ENCODE measurements at regions not wholly inside any gene's neighbourhood (a gene's known extent, or its start where the extent isn't known, plus 50 kb on each side); places are given as distances from the start of the nearest gene placed in this dataset.

- DNase-seq (ENCODE audit: low read depth): no peak
- no peak for TF ChIP-seq CTCF (IDR thresholded peaks at IDR 0.05; ENCODE audit: insufficient read depth, low read depth, low read length, missing control alignments)
- H3K4me3 ChIP-seq (ENCODE audit: low read length): no peak overlapping the region
Measured at GRCh38 chr5:114634517-114634916, 272.6 kb downstream of the KCNN2 start.

- H3K4me3 ChIP-seq (ENCODE audit: low read length): no peak overlapping the region
- DNase-seq (ENCODE audit: low read depth): no peak
- no peak for TF ChIP-seq CTCF (IDR thresholded peaks at IDR 0.05; ENCODE audit: insufficient read depth, low read depth, low read length, missing control alignments)
Measured at GRCh38 chr5:114612406-114612805, 250.5 kb downstream of the KCNN2 start.

GRCh38 chr5:114581136-114581535, 219.3 kb downstream of the KCNN2 start:
- TF ChIP-seq CTCF (IDR thresholded peaks at IDR 0.05; ENCODE audit: insufficient read depth, low read depth, low read length, missing control alignments): no peak
- DNase-seq (ENCODE audit: low read depth): no peak
- H3K4me3 ChIP-seq (ENCODE audit: low read length): no peak overlapping the region

- no peak for TF ChIP-seq CTCF (IDR thresholded peaks at IDR 0.05; ENCODE audit: insufficient read depth, low read depth, low read length, missing control alignments)
- no peak overlapping the region for H3K4me3 ChIP-seq (ENCODE audit: low read length)
- no peak for DNase-seq (ENCODE audit: low read depth)
Measured at GRCh38 chr5:114565871-114566270, 204.0 kb downstream of the KCNN2 start.

- no peak for TF ChIP-seq CTCF (IDR thresholded peaks at IDR 0.05; ENCODE audit: insufficient read depth, low read depth, low read length, missing control alignments)
- DNase-seq (ENCODE audit: low read depth): no peak
- no peak overlapping the region for H3K4me3 ChIP-seq (ENCODE audit: low read length)
Measured at GRCh38 chr5:114565139-114565538, 203.3 kb downstream of the KCNN2 start.

GRCh38 chr5:114561415-114561814, 199.5 kb downstream of the KCNN2 start:
- no peak for TF ChIP-seq CTCF (IDR thresholded peaks at IDR 0.05; ENCODE audit: insufficient read depth, low read depth, low read length, missing control alignments)
- H3K4me3 ChIP-seq (ENCODE audit: low read length): no peak overlapping the region
- DNase-seq (ENCODE audit: low read depth): no peak

Data from epithelial cell of esophagus (primary cell).